A673 (cell line): ENCODE measurements at regions not wholly inside any gene's neighbourhood (a gene's known extent, or its start where the extent isn't known, plus 50 kb on each side); places are given as distances from the start of the nearest gene placed in this dataset.

Experiments
- CTCF ChIP-seq: fragments of 300-800, 200-600 bp; sonication (generic); conservative IDR thresholded peaks from 2 replicates; pipeline ENCODE4 v1.5.1; 2017; ENCODE audit warnings: low read depth, mild to moderate bottlenecking, antibody characterized with exemption, low read length, moderate library complexity, mixed read lengths
- EZH2 ChIP-seq: fragments of 200-600 bp; sonication (generic); IDR thresholded peaks from 2 replicates; pipeline ENCODE4 v1.6.1; 2017; ENCODE audit warnings: borderline replicate concordance, low read depth, mild to moderate bottlenecking, mixed read lengths, antibody characterized with exemption, low read length; ENCODE audit not compliant: poor library complexity, severe bottlenecking

GRCh38 chr20:24840121-24840713 lies 108.9 kb upstream of the CST7 start:
- TF ChIP-seq CTCF (no peak), EZH2 (no peak)
